ENCODE measurements at regions not wholly inside any gene's neighbourhood (a gene's known extent, or its start where the extent isn't known, plus 50 kb on each side); places are given as distances from the start of the nearest gene placed in this dataset.

- POLR2A ChIA-PET (ENCODE audit: low non-redundant PET) = no interaction called here
These were observed 385.0 kb upstream of the SLC30A5 start for GRCh38 chr5:68708842-68709170.

GRCh38 chr5:68709239-68709638 is 384.6 kb upstream of the SLC30A5 start:
- POLR2A ChIA-PET (ENCODE audit: low non-redundant PET) = no interaction called here
- no peak for DNase-seq (ENCODE audit: low spot score)
- H3K4me1 ChIP-seq (ENCODE audit: insufficient read depth, low read length, poor library complexity, severe bottlenecking) = no peaks in the 10 kb centered on the region
- no peaks in the 10 kb centered on the region for H3K36me3 ChIP-seq (ENCODE audit: insufficient read depth, low read length, poor library complexity, severe bottlenecking)
- no peaks in the 10 kb centered on the region for H3K27me3 ChIP-seq (replicated peaks; ENCODE audit: insufficient read depth, low read depth, low read length, poor library complexity)
- CTCF ChIA-PET = no interaction called here
- no TSS peak for BruUV-seq (replicated peaks)
- intact Hi-C loops (cut with micrococcal nuclease; ENCODE audit: unreplicated experiment) = no loop called here
- no peak overlapping the region for H3K4me3 ChIP-seq (ENCODE audit: low read depth, low read length, poor library complexity, severe bottlenecking)
- H3K27ac ChIP-seq (ENCODE audit: low read depth, low read length, poor library complexity, severe bottlenecking) = no peak overlapping the region
- TF ChIP-seq CTCF (conservative IDR thresholded peaks at IDR 0.05; ENCODE audit: low read depth, low read length) (no peak), EZH2 (IDR thresholded peaks at IDR 0.05; ENCODE audit: borderline replicate concordance, low read depth, low read length, poor library complexity, severe bottlenecking) (no peak)
- H3K9me3 ChIP-seq (ENCODE audit: low read depth, low read length, poor library complexity, severe bottlenecking) = no peaks in the 10 kb centered on the region

More at GRCh38 chr5:68708842-68709170, 385.0 kb upstream of the SLC30A5 start:
- intact Hi-C loops (cut with micrococcal nuclease; ENCODE audit: unreplicated experiment) = no loop called here
- no peaks in the 10 kb centered on the region for H3K36me3 ChIP-seq (ENCODE audit: insufficient read depth, low read length, poor library complexity, severe bottlenecking)
- no peak overlapping the region for H3K27ac ChIP-seq (ENCODE audit: low read depth, low read length, poor library complexity, severe bottlenecking)
- no peak for TF ChIP-seq EZH2 (IDR thresholded peaks at IDR 0.05; ENCODE audit: borderline replicate concordance, low read depth, low read length, poor library complexity, severe bottlenecking)
- no peak for TF ChIP-seq CTCF (conservative IDR thresholded peaks at IDR 0.05; ENCODE audit: low read depth, low read length)
- H3K4me3 ChIP-seq (ENCODE audit: low read depth, low read length, poor library complexity, severe bottlenecking) = no peak overlapping the region
- H3K4me1 ChIP-seq (ENCODE audit: insufficient read depth, low read length, poor library complexity, severe bottlenecking) = no peaks in the 10 kb centered on the region
- H3K9me3 ChIP-seq (ENCODE audit: low read depth, low read length, poor library complexity, severe bottlenecking) = no peaks in the 10 kb centered on the region
- H3K27me3 ChIP-seq (replicated peaks; ENCODE audit: insufficient read depth, low read depth, low read length, poor library complexity) = no peaks in the 10 kb centered on the region
- no TSS peak for BruUV-seq (replicated peaks)
- CTCF ChIA-PET = no interaction called here
- no peak for DNase-seq (ENCODE audit: low spot score)

GRCh38 chr5:68710514-68710913 is 383.3 kb upstream of the SLC30A5 start:
- ChIA-PET POLR2A (ENCODE audit: low non-redundant PET) (no interaction called here), CTCF (no interaction called here)
- H3K4me1 ChIP-seq (ENCODE audit: insufficient read depth, low read length, poor library complexity, severe bottlenecking) = no peaks in the 10 kb centered on the region
- BruUV-seq (replicated peaks) = no TSS peak
- TF ChIP-seq EZH2 (IDR thresholded peaks at IDR 0.05; ENCODE audit: borderline replicate concordance, low read depth, low read length, poor library complexity, severe bottlenecking) (no peak), CTCF (conservative IDR thresholded peaks at IDR 0.05; ENCODE audit: low read depth, low read length) (no peak)
- H3K36me3 ChIP-seq (ENCODE audit: insufficient read depth, low read length, poor library complexity, severe bottlenecking) = no peaks in the 10 kb centered on the region
- H3K27ac ChIP-seq (ENCODE audit: low read depth, low read length, poor library complexity, severe bottlenecking) = no peak overlapping the region
- H3K27me3 ChIP-seq (replicated peaks; ENCODE audit: insufficient read depth, low read depth, low read length, poor library complexity) = no peaks in the 10 kb centered on the region
- intact Hi-C loops (cut with micrococcal nuclease; ENCODE audit: unreplicated experiment) = no loop called here
- H3K4me3 ChIP-seq (ENCODE audit: low read depth, low read length, poor library complexity, severe bottlenecking) = no peak overlapping the region
- H3K9me3 ChIP-seq (ENCODE audit: low read depth, low read length, poor library complexity, severe bottlenecking) = no peaks in the 10 kb centered on the region
- DNase-seq (ENCODE audit: low spot score) = no peak

Data from A673 (cell line).